DOHH2 (cell line): ENCODE measurements at regions not wholly inside any gene's neighbourhood (a gene's known extent, or its start where the extent isn't known, plus 50 kb on each side); places are given as distances from the start of the nearest gene placed in this dataset.

ENCODE experiments used
- H3F3A ChIP-seq: fragments of 200-600 bp; sonication (generic), shearing (Covaris generic); 2 replicates; pipeline ENCODE4 v1.6.0; 2016; ENCODE audit warnings: antibody characterized with exemption, mild to moderate bottlenecking; ENCODE audit not compliant: control insufficient read depth, insufficient read depth
- H3K27ac ChIP-seq: fragments of 200-600 bp; sonication (generic); 2 replicates; pipeline ENCODE4 v1.5.1; 2014; ENCODE audit warnings: low read depth, mild to moderate bottlenecking, low read length, moderate library complexity
- H3K27me3 ChIP-seq: fragments of 200-600 bp; sonication (generic); 2 replicates; pipeline ENCODE4 v1.6.1; 2014; ENCODE audit warnings: mild to moderate bottlenecking, low read length, mixed read lengths; ENCODE audit not compliant: control insufficient read depth
- H3K36me3 ChIP-seq: fragments of 200-600 bp; sonication (generic); 2 replicates; pipeline ENCODE4 v1.6.1; 2014; ENCODE audit warnings: mild to moderate bottlenecking, low read length, moderate library complexity, mixed read lengths; ENCODE audit not compliant: control insufficient read depth
- H3K4me1 ChIP-seq: fragments of 200-600 bp; sonication (generic); 2 replicates; pipeline ENCODE4 v1.6.1; 2014; ENCODE audit warnings: mild to moderate bottlenecking, low read length, mixed read lengths; ENCODE audit not compliant: control insufficient read depth
- H3K4me2 ChIP-seq: fragments of 200-600 bp; sonication (generic); 2 replicates; pipeline ENCODE4 v1.6.0; 2014; ENCODE audit warnings: mild to moderate bottlenecking, low read length, moderate library complexity
- H3K4me3 ChIP-seq: fragments of 200-600 bp; sonication (generic); 2 replicates; pipeline ENCODE4 v1.5.1; 2014; ENCODE audit warnings: mild to moderate bottlenecking, low read length, mixed read lengths
- H3K79me2 ChIP-seq: fragments of 200-600 bp; sonication (generic); 2 replicates; pipeline ENCODE4 v1.6.1; 2014; ENCODE audit warnings: mild to moderate bottlenecking, low read length, mixed read lengths; ENCODE audit not compliant: control insufficient read depth
- H3K9me2 ChIP-seq: fragments of 200-600 bp; sonication (generic); replicated peaks from 2 replicates; pipeline ENCODE4 v1.6.1; 2014; ENCODE audit warnings: mild to moderate bottlenecking, low read length, mixed read lengths; ENCODE audit not compliant: control insufficient read depth
- H3K9me3 ChIP-seq: fragments of 200-600 bp; sonication (generic); 2 replicates; pipeline ENCODE4 v1.6.1; 2014; ENCODE audit warnings: antibody characterized with exemption, low read length, mixed read lengths; ENCODE audit not compliant: control insufficient read depth, insufficient read depth
- H4K20me1 ChIP-seq: fragments of 200-600 bp; sonication (generic); 2 replicates; pipeline ENCODE4 v1.6.0; 2014; ENCODE audit warnings: low read depth, mild to moderate bottlenecking, antibody characterized with exemption, low read length, moderate library complexity; ENCODE audit not compliant: control insufficient read depth, insufficient read depth
- EZH2phosphoT487 ChIP-seq: fragments of 200-600 bp; sonication (generic); IDR thresholded peaks from 2 replicates; pipeline ENCODE4 v1.6.1; 2017; ENCODE audit warnings: borderline replicate concordance, mild to moderate bottlenecking, antibody characterized with exemption, low read length, moderate library complexity, mixed read lengths
- TF ChIP-seq, protein P1 (sequence below): fragments of 200-600 bp; sonication (generic); IDR thresholded peaks from one replicate; pipeline ENCODE4 v1.5.1; 2014; ENCODE audit warnings: antibody characterized with exemption, mild to moderate bottlenecking, low read depth, low read length; ENCODE audit not compliant: poor library complexity, severe bottlenecking

DNA sequence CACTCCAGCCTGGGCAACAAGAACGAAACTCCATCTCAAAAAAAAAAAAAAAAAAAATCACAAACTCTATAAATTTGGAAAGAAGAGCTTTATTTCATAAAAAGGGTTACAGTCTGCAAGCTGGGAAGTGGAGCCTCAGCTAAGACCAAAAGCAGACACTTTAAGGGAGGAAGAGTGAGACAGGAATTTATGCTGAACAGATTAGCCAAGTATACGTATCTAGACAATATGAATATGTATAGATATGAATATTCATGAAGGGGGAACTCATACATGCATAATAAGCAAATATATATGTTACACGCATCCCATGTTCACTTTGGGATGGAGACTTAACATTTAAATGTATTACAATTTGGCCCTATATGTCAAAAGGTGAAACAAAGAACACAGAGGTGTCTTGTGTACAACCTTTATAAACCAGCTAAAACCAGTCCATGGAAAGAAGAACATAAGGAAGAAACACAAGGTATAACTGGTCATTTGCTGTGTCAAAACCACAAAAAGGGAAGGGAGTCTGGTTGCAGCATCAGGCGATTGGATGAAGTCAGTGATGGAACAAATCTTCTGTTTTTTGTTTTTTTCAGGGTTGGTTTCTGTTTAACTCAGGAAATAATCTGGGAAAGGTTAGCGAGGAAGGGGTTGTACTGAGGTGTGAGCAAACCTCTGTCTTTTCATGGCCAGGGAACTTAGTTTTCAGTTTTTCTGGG is 130.0 kb upstream of the MAOA start:
- Histone ChIP-seq H3K27ac (no peak overlapping the region), H3K4me2 (no peak overlapping the region), H4K20me1 (no peaks in the 10 kb centered on the region), H3F3A (no peaks in the 10 kb centered on the region), H3K27me3 (no peaks in the 10 kb centered on the region), H3K9me3 (no peaks in the 10 kb centered on the region), H3K79me2 (no peaks in the 10 kb centered on the region), H3K36me3 (no peaks in the 10 kb centered on the region), H3K9me2 (no peaks in the 10 kb centered on the region), H3K4me3 (no peak overlapping the region), H3K4me1 (no peaks in the 10 kb centered on the region)
- TF ChIP-seq, protein P1, sequence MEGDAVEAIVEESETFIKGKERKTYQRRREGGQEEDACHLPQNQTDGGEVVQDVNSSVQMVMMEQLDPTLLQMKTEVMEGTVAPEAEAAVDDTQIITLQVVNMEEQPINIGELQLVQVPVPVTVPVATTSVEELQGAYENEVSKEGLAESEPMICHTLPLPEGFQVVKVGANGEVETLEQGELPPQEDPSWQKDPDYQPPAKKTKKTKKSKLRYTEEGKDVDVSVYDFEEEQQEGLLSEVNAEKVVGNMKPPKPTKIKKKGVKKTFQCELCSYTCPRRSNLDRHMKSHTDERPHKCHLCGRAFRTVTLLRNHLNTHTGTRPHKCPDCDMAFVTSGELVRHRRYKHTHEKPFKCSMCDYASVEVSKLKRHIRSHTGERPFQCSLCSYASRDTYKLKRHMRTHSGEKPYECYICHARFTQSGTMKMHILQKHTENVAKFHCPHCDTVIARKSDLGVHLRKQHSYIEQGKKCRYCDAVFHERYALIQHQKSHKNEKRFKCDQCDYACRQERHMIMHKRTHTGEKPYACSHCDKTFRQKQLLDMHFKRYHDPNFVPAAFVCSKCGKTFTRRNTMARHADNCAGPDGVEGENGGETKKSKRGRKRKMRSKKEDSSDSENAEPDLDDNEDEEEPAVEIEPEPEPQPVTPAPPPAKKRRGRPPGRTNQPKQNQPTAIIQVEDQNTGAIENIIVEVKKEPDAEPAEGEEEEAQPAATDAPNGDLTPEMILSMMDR: no peak
- no peak for TF ChIP-seq EZH2phosphoT487

DNA sequence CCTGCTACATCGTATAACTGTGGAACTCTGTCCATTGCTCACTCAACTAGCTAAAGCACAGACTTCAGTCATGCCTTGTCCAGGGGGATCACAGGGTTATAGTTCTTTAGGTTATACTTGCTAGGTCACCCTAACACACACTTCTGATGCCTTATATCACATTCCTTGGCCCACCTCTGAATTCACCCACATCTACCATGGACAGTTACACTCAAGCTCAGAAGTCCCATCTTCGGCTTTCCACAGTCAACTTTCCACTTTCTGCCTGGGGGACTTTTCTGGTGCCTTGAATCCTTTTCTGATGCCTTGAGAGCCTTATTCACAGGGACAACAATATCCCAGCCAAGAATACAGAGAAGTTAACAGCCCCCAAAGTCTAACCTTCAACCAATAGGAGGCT is 129.2 kb upstream of the MAOA start:
- H3K9me2 ChIP-seq: no peaks in the 10 kb centered on the region
- TF ChIP-seq, protein P1: no peak
- no peak for TF ChIP-seq EZH2phosphoT487
- H3K27me3 ChIP-seq: no peaks in the 10 kb centered on the region
- H3K79me2 ChIP-seq: no peaks in the 10 kb centered on the region
- H3K4me1 ChIP-seq: no peaks in the 10 kb centered on the region
- H3K27ac ChIP-seq: no peak overlapping the region
- no peak overlapping the region for H3K4me3 ChIP-seq
- H3F3A ChIP-seq: no peaks in the 10 kb centered on the region
- H3K9me3 ChIP-seq: no peaks in the 10 kb centered on the region
- H4K20me1 ChIP-seq: no peaks in the 10 kb centered on the region
- no peak overlapping the region for H3K4me2 ChIP-seq
- no peaks in the 10 kb centered on the region for H3K36me3 ChIP-seq

DNA sequence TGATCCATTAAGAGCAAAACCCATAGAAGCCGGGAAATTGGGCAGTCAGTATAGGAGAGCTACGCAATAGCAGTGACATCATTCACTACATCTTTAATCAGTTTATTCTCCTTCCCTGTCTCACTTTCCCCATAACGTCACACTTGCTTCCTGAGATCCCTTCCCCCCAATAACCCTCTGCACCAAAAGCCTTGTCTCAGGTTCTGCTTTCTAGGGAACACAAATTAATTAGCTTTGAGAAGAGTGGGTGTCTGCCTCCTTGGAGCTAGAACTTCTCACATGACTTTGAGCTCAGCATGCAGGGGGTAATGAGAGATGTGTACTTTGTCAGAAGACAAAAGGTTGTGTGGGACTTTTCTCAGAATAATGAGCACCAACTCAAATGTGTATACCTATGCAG is 128.3 kb upstream of the MAOA start:
- Histone ChIP-seq H3F3A (no peaks in the 10 kb centered on the region), H3K27me3 (no peaks in the 10 kb centered on the region)

More for the DNA sequence above, 128.3 kb upstream of the MAOA start:
- Histone ChIP-seq H3K9me3 (no peaks in the 10 kb centered on the region), H3K9me2 (no peaks in the 10 kb centered on the region), H3K4me3 (no peak overlapping the region), H3K4me2 (no peak overlapping the region), H3K4me1 (no peaks in the 10 kb centered on the region), H3K27ac (no peak overlapping the region), H3K79me2 (no peaks in the 10 kb centered on the region), H4K20me1 (no peaks in the 10 kb centered on the region), H3K36me3 (no peaks in the 10 kb centered on the region)
- TF ChIP-seq EZH2phosphoT487: no peak
- TF ChIP-seq, protein P1: no peak
